Sigmoid colon (tissue), 4 donors: ENCODE measurements at regions not wholly inside any gene's neighbourhood (a gene's known extent, or its start where the extent isn't known, plus 50 kb on each side); places are given as distances from the start of the nearest gene placed in this dataset.

Source experiments
- CTCF ChIP-seq, 4 experiments: fragments of 450-650 bp in 3 of 4; fragments of 200-600 bp in 1 of 4; IDR thresholded peaks; one replicate each; pipeline ENCODE4 v1.5.1; 2016 to 2019; ENCODE audit warnings: antibody characterized with exemption in 4 of 4, mild to moderate bottlenecking in 3 of 4, moderate library complexity in 2 of 4
- EP300 ChIP-seq, 4 donors: sonication (generic); formaldehyde crosslinking; IDR thresholded peaks; one replicate each; pipeline ENCODE4 v1.6.1; 2017; ENCODE audit warnings: antibody characterized with exemption in 4 of 4
- POLR2A ChIP-seq, 2 donors: fragments of 450-650 bp; IDR thresholded peaks; one replicate each; pipeline ENCODE4 v1.6.1; 2016; ENCODE audit warnings: antibody characterized with exemption in 2 of 2, mild to moderate bottlenecking in 2 of 2, moderate library complexity in 2 of 2

- no peak for TF ChIP-seq CTCF (IDR thresholded peaks at IDR 0.05)
- TF ChIP-seq POLR2A (IDR thresholded peaks at IDR 0.05) = no peak
- no peak for TF ChIP-seq EP300 (IDR thresholded peaks at IDR 0.05)
These were observed 153.7 kb upstream of the IGSF21 start for GRCh38 chr1:17953921-17954320.
